ENCODE measurements at regions not wholly inside any gene's neighbourhood (a gene's known extent, or its start where the extent isn't known, plus 50 kb on each side); places are given as distances from the start of the nearest gene placed in this dataset.

- TF ChIP-seq CTCF (IDR thresholded peaks at IDR 0.05): no peak
- TF ChIP-seq EZH2phosphoT487 (IDR thresholded peaks at IDR 0.05): no peak
- no peak for TF ChIP-seq EZH2 (IDR thresholded peaks at IDR 0.05)
Observed at GRCh38 chr13:30535046-30535445, 69.3 kb upstream of the HMGB1 start.

Data from neural progenitor cell (in vitro differentiated cells).